ENCODE measurements at regions not wholly inside any gene's neighbourhood (a gene's known extent, or its start where the extent isn't known, plus 50 kb on each side); places are given as distances from the start of the nearest gene placed in this dataset.

GRCh38 chr1:90809093-90809492 is 92.0 kb upstream of the BARHL2 start:
- TF ChIP-seq POLR2AphosphoS5 (IDR thresholded peaks at IDR 0.05; ENCODE audit: borderline replicate concordance, low read depth, low read length) (no peak), EZH2 (IDR thresholded peaks at IDR 0.05) (no peak), FOXP2 (optimal IDR thresholded peaks at IDR 0.05; ENCODE audit: control extremely low read depth, extremely low read length, insufficient read depth) (no peak)
